SK-N-SH treated with all-trans-retinoic acid at 6 μM for 48 hours (cell line): ENCODE measurements at regions not wholly inside any gene's neighbourhood (a gene's known extent, or its start where the extent isn't known, plus 50 kb on each side); places are given as distances from the start of the nearest gene placed in this dataset.

Experiments
- ARNTL ChIP-seq: fragments of 450-650 bp; formaldehyde crosslinking; IDR thresholded peaks from 2 replicates; pipeline ENCODE4 v1.5.0; 2020; ENCODE audit warnings: low read depth, mild to moderate bottlenecking, moderate library complexity, borderline replicate concordance
- BACH2 ChIP-seq: fragments of 250-450 bp; sonication (Bioruptor Pico); IDR thresholded peaks from 2 replicates; pipeline ENCODE4 v1.9.0; 2021; ENCODE audit warnings: mild to moderate bottlenecking, borderline replicate concordance
- ESRRG ChIP-seq: fragments of 250-450 bp; sonication (Bioruptor Pico); IDR thresholded peaks from 2 replicates; pipeline ENCODE4 v1.6.1; 2021; ENCODE audit warnings: mild to moderate bottlenecking
- PATZ1 ChIP-seq: fragments of 250-450 bp; sonication (Bioruptor Pico); IDR thresholded peaks from 2 replicates; pipeline ENCODE4 v1.8.0; 2020; ENCODE audit warnings: mild to moderate bottlenecking, moderate library complexity, borderline replicate concordance
- SNAI2 ChIP-seq: fragments of 250-450 bp; sonication (Bioruptor Pico); IDR thresholded peaks from 2 replicates; pipeline ENCODE4 v1.5.0; 2020; ENCODE audit warnings: mild to moderate bottlenecking, moderate library complexity
- TCF4 ChIP-seq: fragments of 250-450 bp; sonication (Bioruptor Pico); IDR thresholded peaks from 2 replicates; pipeline ENCODE4 v1.8.0; 2021; ENCODE audit warnings: mild to moderate bottlenecking, moderate library complexity, borderline replicate concordance
- TOX ChIP-seq: fragments of 250-450 bp; sonication (Bioruptor Pico); IDR thresholded peaks from 2 replicates; pipeline ENCODE4 v1.8.0; 2021; ENCODE audit warnings: mild to moderate bottlenecking, moderate library complexity, borderline replicate concordance
- ZC3H10 ChIP-seq: fragments of 250-450 bp; sonication (Bioruptor Pico); IDR thresholded peaks from 2 replicates; pipeline ENCODE4 v1.5.1; 2021; ENCODE audit warnings: mild to moderate bottlenecking, moderate library complexity
- ZFP3 ChIP-seq: fragments of 250-450 bp; sonication (Bioruptor Pico); IDR thresholded peaks from 2 replicates; pipeline ENCODE4 v1.5.0; 2020; ENCODE audit warnings: mild to moderate bottlenecking, moderate library complexity
- ZFP30 ChIP-seq: fragments of 450-650 bp; formaldehyde crosslinking; IDR thresholded peaks from 2 replicates; pipeline ENCODE4 v1.5.0; 2022; ENCODE audit warnings: mild to moderate bottlenecking, moderate library complexity
- ZNF565 ChIP-seq: fragments of 450-650 bp; formaldehyde crosslinking; conservative IDR thresholded peaks from 2 replicates; pipeline ENCODE4 v1.5.0; 2020; ENCODE audit warnings: low read depth, mild to moderate bottlenecking, moderate library complexity

GRCh38 chr1:90544356-90544755 lies 172.7 kb downstream of the BARHL2 start:
- TF ChIP-seq PATZ1 (CRISPR knock-in tag) (no peak), SNAI2 (no peak), TOX (CRISPR knock-in tag) (no peak), BACH2 (CRISPR knock-in tag) (no peak), ESRRG (CRISPR knock-in tag) (no peak), ARNTL (CRISPR knock-in tag) (no peak), ZC3H10 (CRISPR knock-in tag) (no peak), ZNF565 (CRISPR knock-in tag) (no peak), ZFP30 (CRISPR knock-in tag) (no peak), ZFP3 (no peak), TCF4 (no peak)
